ENCODE measurements at regions not wholly inside any gene's neighbourhood (a gene's known extent, or its start where the extent isn't known, plus 50 kb on each side); places are given as distances from the start of the nearest gene placed in this dataset.
A peak's percentile ranks its signal among the peaks of the same experiment; 100 is the strongest.
"Not testable (repeated sequence)": the region's sequence is repeated elsewhere in the genome, so short reads cannot be mapped to it uniquely, and the experiment has no call there.

- DNase-seq (ENCODE audit: low spot score): not testable (repeated sequence)
Measured at GRCh38 chr11:100531290-100531689, 155.8 kb upstream of the ARHGAP42 start.

- no peak for DNase-seq (ENCODE audit: low spot score)
Measured at GRCh38 chr11:100536979-100537378, 150.1 kb upstream of the ARHGAP42 start.

- DNase-seq (ENCODE audit: low spot score): no peak
Measured at GRCh38 chr11:100543386-100543785, 143.7 kb upstream of the ARHGAP42 start.

- no peak for DNase-seq (ENCODE audit: low spot score)
Measured at GRCh38 chr11:100545556-100545955, 141.5 kb upstream of the ARHGAP42 start.

- no peak for DNase-seq (ENCODE audit: low spot score)
Measured at GRCh38 chr11:100545970-100546369, 141.1 kb upstream of the ARHGAP42 start.

- peak; percentile 90 for DNase-seq (ENCODE audit: low spot score)
Measured at GRCh38 chr11:100546714-100547113, 140.4 kb upstream of the ARHGAP42 start.

GRCh38 chr11:100550298-100550697 lies 136.8 kb upstream of the ARHGAP42 start:
- DNase-seq (ENCODE audit: low spot score): no peak

- no peak for DNase-seq (ENCODE audit: low spot score)
Measured at GRCh38 chr11:100550912-100551632, 136.0 kb upstream of the ARHGAP42 start.

- no peak for DNase-seq (ENCODE audit: low spot score)
Measured at GRCh38 chr11:100555931-100556330, 131.2 kb upstream of the ARHGAP42 start.

GRCh38 chr11:100556781-100557180 lies 130.3 kb upstream of the ARHGAP42 start:
- no peak for DNase-seq (ENCODE audit: low spot score)

DNA sequence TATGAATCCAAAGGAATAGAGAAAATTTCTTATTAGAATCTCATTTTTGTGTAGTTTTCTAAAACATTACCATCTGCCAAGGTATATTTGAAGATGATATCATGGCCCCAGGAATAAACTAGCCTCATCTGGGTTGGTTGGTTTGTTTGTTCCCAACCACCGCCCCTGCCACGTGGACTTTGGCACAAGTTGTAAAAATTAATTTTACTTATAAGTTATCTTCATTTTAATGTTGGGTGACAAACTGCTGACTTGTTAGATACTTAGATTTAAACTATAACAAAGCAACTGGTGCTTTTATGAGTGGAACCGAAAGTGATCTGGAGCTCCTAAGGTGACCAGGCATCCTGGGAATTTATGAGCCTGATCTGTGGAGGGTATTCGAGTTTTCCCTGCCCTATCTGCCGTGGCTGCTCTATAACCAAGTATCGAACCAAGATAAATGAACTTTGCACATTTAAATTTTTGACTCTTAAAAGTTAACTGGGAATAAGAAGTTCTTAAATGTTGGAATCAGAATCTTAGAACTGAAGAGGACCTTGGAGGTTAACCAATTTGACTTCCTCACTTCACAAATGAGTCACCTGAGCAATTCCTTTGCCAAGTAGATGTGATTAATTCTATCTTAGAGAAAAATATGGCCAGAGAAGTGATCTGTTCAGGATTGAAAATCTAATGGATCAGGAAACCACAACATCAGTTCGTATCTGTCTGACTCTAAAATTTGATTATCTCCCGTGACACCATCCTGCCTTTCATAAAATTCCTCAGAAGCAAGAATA lies 129.1 kb upstream of the ARHGAP42 start:
- DNase-seq (ENCODE audit: low spot score): no peak

DNA sequence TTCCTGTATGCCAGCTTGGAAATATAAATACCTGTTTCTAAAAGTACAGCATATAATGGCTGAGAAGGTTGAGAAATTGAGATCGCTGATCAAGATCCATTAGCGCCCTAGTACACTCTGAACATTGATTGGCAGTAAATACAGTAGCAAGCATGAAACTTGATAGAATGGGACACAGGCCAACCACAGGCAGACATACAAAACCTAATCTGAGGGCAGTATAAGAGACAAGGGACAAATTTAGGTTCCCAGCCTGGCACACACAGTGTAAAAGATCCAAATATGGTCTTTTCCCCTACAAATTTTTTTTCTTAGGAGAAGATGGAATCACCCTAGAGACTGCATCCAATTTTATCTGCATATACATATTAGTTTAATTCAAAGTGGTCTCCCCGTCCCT lies 126.5 kb upstream of the ARHGAP42 start:
- DNase-seq (ENCODE audit: low spot score): no peak

GRCh38 chr11:100561323-100561722 lies 125.8 kb upstream of the ARHGAP42 start:
- no peak for DNase-seq (ENCODE audit: low spot score)

DNA sequence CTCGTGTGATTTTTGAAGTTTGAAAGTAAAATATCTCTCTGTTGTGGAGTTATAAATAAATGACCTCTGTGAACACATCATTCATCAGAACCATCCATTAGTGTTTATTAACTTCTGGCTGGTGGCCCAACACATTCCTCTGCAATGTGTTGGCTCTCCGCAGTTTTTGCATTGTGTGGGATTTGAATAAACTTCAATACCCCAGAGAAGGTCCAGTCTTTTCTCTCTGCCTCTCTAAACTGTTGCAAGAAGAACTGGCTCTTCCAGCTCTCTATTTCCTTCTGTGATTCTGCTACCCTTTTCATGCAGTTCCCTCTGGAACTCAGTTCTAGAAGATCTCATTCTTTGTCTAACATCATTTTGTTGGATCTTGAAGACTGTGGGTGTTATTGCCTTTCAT lies 125.0 kb upstream of the ARHGAP42 start:
- DNase-seq (ENCODE audit: low spot score): peak; percentile 54

- DNase-seq (ENCODE audit: low spot score): no peak
Measured at GRCh38 chr11:100563541-100564280, 123.4 kb upstream of the ARHGAP42 start.

GRCh38 chr11:100573911-100574513 lies 113.1 kb upstream of the ARHGAP42 start:
- DNase-seq (ENCODE audit: low spot score): no peak

GRCh38 chr11:100574894-100575769 lies 112.0 kb upstream of the ARHGAP42 start:
- DNase-seq (ENCODE audit: low spot score): peak; percentile 71

DNA sequence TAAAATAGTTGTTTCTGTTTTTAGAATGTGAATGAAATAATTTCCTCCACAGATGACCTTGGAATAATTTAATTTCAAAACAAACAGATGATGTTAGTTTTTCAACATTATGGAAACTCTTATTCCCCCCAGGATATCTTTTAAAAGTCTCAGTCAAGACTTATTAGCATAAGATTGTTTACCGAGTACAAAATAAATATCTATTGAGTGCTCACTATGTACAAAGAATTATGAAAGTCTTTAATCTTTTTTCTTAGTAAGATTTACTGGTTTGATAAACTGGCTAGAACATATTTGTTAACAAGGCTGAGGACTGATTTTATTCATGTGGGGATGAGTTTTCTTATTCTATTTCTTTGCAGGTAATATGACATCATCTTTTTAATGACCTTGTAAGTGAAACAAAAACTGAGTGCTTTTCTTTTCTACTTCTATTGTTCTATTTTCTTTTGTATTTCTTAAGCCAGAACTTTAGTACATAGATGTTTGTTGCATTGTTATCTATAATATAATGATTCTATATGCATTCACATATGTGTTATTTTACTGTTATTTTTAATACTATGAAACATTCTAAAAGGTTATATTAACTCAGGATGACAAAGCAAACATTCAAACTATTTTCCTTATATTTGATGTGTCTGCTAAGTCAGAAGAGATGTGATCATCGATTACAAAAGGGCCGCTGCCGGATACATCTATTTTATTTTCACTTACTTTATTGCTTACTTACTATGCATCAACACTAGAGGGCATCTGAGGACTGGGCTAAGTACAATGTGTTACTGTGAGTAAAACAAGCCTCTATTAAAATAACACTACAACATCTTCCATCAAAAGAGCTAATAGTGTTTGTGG lies 111.0 kb upstream of the ARHGAP42 start:
- DNase-seq (ENCODE audit: low spot score): peak; percentile 73

- DNase-seq (ENCODE audit: low spot score): no peak
Measured at GRCh38 chr11:100576718-100577021, 110.4 kb upstream of the ARHGAP42 start.

DNA sequence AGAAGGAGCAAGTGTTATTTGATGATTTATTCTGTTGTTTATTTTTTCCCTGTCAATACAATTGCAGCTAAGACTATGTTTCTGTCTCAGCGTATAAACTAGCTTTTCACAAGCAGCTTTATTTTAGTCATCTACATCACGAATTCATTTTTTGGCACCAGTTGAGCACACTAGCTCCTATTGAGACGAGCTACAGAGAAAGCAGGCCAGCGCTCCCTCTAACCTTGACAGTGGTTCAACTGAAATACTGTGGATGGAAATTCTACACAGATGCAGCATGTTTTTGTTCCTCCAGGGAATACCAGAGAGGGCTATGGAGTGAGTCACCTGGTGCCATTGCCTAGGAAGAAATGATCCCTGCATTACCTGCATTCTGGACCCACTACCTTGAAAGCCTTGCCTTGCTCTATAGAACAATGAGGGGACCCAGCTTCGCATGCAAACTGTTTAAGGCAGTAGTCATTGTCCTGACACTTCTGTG lies 108.2 kb upstream of the ARHGAP42 start:
- DNase-seq (ENCODE audit: low spot score): no peak

Measured in HT-29 (cell line).